ENCODE measurements at regions not wholly inside any gene's neighbourhood (a gene's known extent, or its start where the extent isn't known, plus 50 kb on each side); places are given as distances from the start of the nearest gene placed in this dataset.

DNA sequence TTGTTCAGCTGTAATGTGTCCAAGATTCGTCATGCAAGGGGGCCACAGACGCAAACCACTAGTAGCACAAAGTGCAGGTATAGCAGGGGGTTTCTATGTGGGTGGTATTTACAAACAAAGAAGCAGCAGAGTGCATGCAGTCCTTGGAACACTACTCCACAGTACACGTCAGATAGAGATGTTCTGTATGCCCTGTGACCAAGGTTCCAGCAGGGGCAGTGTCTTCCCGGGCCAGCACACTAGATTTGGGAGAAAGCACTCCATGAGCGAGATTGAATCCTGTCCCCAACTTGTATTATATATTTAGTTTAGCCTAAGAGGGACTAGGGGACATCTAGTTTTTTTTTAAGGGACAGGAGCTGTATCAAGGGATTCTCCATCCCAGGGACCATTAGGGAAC lies 54.4 kb upstream of the ESX1 start:
- H3K4me3 ChIP-seq, result no peak overlapping the region
- WGBS, 2 donors, result 55 to 63% methylated on average over 5 of the region's 5 CpGs
- intact Hi-C loops (cut with DNase I), result no loop called here
- H3K4me1 ChIP-seq, result no peaks in the 10 kb centered on the region
- no peaks in the 10 kb centered on the region for H3K9me3 ChIP-seq
- peaks cover 0 to 18% (median 0%) of the 10 kb centered on the region in 4 donors for H3K27me3 ChIP-seq
- no peaks in the 10 kb centered on the region for H3K36me3 ChIP-seq
- TF ChIP-seq, protein P1, sequence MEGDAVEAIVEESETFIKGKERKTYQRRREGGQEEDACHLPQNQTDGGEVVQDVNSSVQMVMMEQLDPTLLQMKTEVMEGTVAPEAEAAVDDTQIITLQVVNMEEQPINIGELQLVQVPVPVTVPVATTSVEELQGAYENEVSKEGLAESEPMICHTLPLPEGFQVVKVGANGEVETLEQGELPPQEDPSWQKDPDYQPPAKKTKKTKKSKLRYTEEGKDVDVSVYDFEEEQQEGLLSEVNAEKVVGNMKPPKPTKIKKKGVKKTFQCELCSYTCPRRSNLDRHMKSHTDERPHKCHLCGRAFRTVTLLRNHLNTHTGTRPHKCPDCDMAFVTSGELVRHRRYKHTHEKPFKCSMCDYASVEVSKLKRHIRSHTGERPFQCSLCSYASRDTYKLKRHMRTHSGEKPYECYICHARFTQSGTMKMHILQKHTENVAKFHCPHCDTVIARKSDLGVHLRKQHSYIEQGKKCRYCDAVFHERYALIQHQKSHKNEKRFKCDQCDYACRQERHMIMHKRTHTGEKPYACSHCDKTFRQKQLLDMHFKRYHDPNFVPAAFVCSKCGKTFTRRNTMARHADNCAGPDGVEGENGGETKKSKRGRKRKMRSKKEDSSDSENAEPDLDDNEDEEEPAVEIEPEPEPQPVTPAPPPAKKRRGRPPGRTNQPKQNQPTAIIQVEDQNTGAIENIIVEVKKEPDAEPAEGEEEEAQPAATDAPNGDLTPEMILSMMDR (IDR thresholded peaks at IDR 0.05), result no peak
- DNase-seq (no peak), ATAC-seq (no peak), FAIRE-seq (no peak)
- no peak overlapping the region for H3K27ac ChIP-seq

DNA sequence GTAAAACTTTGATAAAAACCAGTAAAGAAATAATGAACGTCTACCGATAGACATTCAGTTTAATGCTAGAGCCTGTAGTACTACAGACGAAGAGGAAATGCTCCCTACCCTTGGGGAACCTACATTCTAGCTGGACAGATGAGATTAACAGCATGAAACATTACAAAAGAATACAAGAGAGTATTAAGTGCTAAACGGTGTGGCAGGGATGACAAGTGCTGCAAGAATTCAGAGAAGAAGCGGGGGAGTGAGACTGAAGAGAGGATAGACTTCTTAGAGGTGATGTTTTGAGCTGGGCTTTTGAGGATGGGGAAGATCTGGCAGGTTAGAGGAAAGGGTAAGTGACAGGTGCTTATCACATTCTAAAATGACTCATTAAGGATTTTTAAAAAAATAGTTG lies 52.6 kb upstream of the ESX1 start:
- ATAC-seq (no peak), DNase-seq (no peak), FAIRE-seq (no peak)
- intact Hi-C loops (cut with DNase I), result no loop called here
- Histone ChIP-seq H3K27ac (no peak overlapping the region), H3K36me3 (no peaks in the 10 kb centered on the region), H3K27me3 (peaks cover 0 to 10% (median 0%) of the 10 kb centered on the region in 4 donors), H3K4me3 (no peak overlapping the region), H3K4me1 (no peaks in the 10 kb centered on the region), H3K9me3 (no peaks in the 10 kb centered on the region)
- TF ChIP-seq, protein P1 (IDR thresholded peaks at IDR 0.05), result no peak
- WGBS, 2 donors, result 46 to 53% methylated on average over 5 of the region's 5 CpGs

DNA sequence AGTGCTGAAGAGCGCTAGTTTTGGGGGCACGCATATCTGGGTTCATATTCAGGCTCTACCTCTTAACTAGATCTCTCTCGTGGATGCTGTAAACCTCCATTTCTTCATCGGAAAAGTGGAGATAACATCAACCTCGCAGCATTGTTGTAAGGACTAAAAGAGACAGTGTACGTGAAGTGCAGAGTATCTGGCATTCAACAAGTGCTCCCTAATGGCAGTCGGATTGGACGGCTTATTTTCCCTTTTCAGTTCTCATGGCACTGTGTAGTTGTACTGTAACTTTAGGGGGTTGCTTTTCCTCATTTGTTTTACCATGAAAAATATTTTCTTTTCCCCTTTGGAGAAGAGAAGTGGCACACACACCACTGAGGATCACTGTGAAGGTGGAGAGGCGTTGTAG lies 51.4 kb upstream of the ESX1 start:
- H3K36me3 ChIP-seq, result no peaks in the 10 kb centered on the region
- TF ChIP-seq, protein P1 (IDR thresholded peaks at IDR 0.05), result no peak
- H3K27ac ChIP-seq, result no peak overlapping the region
- no peak overlapping the region for H3K4me3 ChIP-seq
- FAIRE-seq (no peak), DNase-seq (no peak), ATAC-seq (no peak)
- H3K9me3 ChIP-seq, result no peaks in the 10 kb centered on the region
- WGBS, 2 donors, result 69 to 75% methylated on average over 9 of the region's 9 CpGs
- intact Hi-C loops (cut with DNase I), result no loop called here
- H3K4me1 ChIP-seq, result no peaks in the 10 kb centered on the region
- peaks cover 0 to 10% (median 0%) of the 10 kb centered on the region in 4 donors for H3K27me3 ChIP-seq

Data from pancreas (tissue), 10 donors.